HL-60 (cell line): ENCODE measurements at regions not wholly inside any gene's neighbourhood (a gene's known extent, or its start where the extent isn't known, plus 50 kb on each side); places are given as distances from the start of the nearest gene placed in this dataset.

Source experiments
- DNase-seq, 2 experiments: peaks; one replicate each; pipeline ENCODE4 v3.0.0-alpha.2; 2010 to 2020; ENCODE audit warnings: low read depth in 1 of 2, low spot score in 1 of 2
- H3K27ac ChIP-seq: fragments of 250-450 bp; sonication (Bioruptor Pico); replicated peaks from 2 replicates; pipeline ENCODE4 v1.5.1; 2020; ENCODE audit warnings: mild to moderate bottlenecking, moderate library complexity
- H3K27me3 ChIP-seq: fragments of 250-450 bp; sonication (Bioruptor Pico); 2 replicates; pipeline ENCODE4 v1.5.1; 2021; ENCODE audit warnings: mild to moderate bottlenecking, moderate library complexity; ENCODE audit not compliant: insufficient read depth, poor library complexity, severe bottlenecking
- H3K4me3 ChIP-seq: replicated peaks from 2 replicates; pipeline ENCODE4 v1.5.1; 2011; ENCODE audit warnings: mild to moderate bottlenecking, control low read depth, low read length; ENCODE audit not compliant: insufficient read depth
- GABPA ChIP-seq: IDR thresholded peaks from 2 replicates; pipeline ENCODE4 v1.6.1; 2012; ENCODE audit warnings: low read depth
- POLR2AphosphoS5 ChIP-seq: IDR thresholded peaks from 2 replicates; pipeline ENCODE4 v1.6.1; 2012; ENCODE audit warnings: low read depth
- SPI1 ChIP-seq: IDR thresholded peaks from 2 replicates; pipeline ENCODE4 v1.6.1; 2012; ENCODE audit warnings: low read depth, mild to moderate bottlenecking, borderline replicate concordance
- TF ChIP-seq, protein P1 (sequence below): IDR thresholded peaks from one replicate; pipeline ENCODE4 v1.5.1; 2011; ENCODE audit warnings: low read length, control low read depth, inconsistent platforms; ENCODE audit not compliant: insufficient read depth
- TF ChIP-seq, protein P2 (sequence below): IDR thresholded peaks from 2 replicates; pipeline ENCODE4 v1.6.1; 2012; ENCODE audit warnings: low read depth; ENCODE audit not compliant: insufficient replicate concordance

DNA sequence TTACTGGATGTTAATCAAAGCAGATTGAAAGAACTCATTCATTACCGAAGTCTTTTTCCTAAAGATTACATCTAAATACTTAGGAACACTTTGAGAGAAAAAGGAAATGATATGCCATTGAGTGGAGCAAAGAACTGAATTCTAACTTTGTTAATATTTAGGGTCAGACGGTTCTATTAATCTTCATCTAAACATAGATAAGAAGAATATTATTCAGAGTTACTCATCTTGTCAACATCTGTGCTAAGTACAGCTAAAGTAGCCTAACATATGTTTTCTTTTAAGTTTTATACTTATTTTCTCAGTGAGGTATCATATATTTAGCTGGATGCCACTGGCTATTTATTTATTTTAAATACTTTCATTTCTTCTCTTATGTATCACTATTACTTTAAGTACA, 1763.7 kb downstream of the EFNA5 start:
- TF ChIP-seq SPI1 (no peak), GABPA (no peak), POLR2AphosphoS5 (no peak)
- TF ChIP-seq, protein P1, sequence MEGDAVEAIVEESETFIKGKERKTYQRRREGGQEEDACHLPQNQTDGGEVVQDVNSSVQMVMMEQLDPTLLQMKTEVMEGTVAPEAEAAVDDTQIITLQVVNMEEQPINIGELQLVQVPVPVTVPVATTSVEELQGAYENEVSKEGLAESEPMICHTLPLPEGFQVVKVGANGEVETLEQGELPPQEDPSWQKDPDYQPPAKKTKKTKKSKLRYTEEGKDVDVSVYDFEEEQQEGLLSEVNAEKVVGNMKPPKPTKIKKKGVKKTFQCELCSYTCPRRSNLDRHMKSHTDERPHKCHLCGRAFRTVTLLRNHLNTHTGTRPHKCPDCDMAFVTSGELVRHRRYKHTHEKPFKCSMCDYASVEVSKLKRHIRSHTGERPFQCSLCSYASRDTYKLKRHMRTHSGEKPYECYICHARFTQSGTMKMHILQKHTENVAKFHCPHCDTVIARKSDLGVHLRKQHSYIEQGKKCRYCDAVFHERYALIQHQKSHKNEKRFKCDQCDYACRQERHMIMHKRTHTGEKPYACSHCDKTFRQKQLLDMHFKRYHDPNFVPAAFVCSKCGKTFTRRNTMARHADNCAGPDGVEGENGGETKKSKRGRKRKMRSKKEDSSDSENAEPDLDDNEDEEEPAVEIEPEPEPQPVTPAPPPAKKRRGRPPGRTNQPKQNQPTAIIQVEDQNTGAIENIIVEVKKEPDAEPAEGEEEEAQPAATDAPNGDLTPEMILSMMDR, result no peak
- TF ChIP-seq, protein P2, sequence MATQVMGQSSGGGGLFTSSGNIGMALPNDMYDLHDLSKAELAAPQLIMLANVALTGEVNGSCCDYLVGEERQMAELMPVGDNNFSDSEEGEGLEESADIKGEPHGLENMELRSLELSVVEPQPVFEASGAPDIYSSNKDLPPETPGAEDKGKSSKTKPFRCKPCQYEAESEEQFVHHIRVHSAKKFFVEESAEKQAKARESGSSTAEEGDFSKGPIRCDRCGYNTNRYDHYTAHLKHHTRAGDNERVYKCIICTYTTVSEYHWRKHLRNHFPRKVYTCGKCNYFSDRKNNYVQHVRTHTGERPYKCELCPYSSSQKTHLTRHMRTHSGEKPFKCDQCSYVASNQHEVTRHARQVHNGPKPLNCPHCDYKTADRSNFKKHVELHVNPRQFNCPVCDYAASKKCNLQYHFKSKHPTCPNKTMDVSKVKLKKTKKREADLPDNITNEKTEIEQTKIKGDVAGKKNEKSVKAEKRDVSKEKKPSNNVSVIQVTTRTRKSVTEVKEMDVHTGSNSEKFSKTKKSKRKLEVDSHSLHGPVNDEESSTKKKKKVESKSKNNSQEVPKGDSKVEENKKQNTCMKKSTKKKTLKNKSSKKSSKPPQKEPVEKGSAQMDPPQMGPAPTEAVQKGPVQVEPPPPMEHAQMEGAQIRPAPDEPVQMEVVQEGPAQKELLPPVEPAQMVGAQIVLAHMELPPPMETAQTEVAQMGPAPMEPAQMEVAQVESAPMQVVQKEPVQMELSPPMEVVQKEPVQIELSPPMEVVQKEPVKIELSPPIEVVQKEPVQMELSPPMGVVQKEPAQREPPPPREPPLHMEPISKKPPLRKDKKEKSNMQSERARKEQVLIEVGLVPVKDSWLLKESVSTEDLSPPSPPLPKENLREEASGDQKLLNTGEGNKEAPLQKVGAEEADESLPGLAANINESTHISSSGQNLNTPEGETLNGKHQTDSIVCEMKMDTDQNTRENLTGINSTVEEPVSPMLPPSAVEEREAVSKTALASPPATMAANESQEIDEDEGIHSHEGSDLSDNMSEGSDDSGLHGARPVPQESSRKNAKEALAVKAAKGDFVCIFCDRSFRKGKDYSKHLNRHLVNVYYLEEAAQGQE, result no peak
- Histone ChIP-seq H3K27ac (no peak overlapping the region), H3K27me3 (no peaks in the 10 kb centered on the region), H3K4me3 (no peak overlapping the region)
- DNase-seq, result no peak

DNA sequence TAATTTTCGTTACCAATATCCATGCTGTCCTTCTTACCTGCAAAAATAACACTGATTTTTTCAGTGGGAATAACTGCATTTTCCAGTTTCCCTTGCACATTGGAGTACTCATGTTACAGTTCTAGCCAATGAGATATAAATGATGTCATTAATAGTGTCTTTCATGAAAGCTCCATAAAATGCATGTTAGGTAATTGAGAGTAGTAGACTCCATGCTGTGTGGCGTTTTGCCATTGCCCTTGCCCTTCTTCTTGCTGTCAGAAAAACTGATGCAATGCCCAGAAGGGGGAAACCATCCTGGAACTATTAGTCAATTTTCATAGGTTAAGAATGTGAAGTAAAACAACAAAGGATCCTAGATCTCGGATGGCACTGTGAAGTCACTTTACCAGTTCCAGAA, 1765.3 kb downstream of the EFNA5 start:
- no peak for DNase-seq
- Histone ChIP-seq H3K27me3 (no peaks in the 10 kb centered on the region), H3K27ac (no peak overlapping the region), H3K4me3 (no peak overlapping the region)
- TF ChIP-seq, protein P2, result no peak
- TF ChIP-seq GABPA (no peak), SPI1 (no peak), POLR2AphosphoS5 (no peak)
- TF ChIP-seq, protein P1, result no peak

DNA sequence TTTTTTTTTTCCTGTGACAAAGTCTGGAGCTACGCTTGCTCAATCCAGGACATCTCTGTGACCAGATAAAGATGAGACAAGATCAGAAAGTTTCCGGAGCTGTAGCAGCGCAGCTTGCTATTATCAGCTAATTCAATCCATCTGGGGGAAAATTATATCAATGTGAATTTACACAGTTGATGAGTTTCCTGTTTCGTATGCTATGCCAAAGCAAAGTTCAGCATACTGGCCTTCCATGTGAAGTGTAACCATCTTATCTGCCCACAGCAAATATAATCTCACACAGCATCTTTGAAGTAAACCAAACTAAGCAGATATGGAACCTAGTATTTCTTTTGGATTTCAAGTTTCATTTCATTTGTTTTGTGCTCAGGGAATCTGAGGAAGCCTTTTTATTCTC, 1767.7 kb downstream of the EFNA5 start:
- TF ChIP-seq, protein P2, result no peak
- TF ChIP-seq, protein P1, result no peak
- no peak for TF ChIP-seq GABPA
- TF ChIP-seq SPI1, result no peak
- no peak for TF ChIP-seq POLR2AphosphoS5
- Histone ChIP-seq H3K27me3 (no peaks in the 10 kb centered on the region), H3K27ac (no peak overlapping the region), H3K4me3 (no peak overlapping the region)
- DNase-seq, result no peak
